ENCODE measurements at regions not wholly inside any gene's neighbourhood (a gene's known extent, or its start where the extent isn't known, plus 50 kb on each side); places are given as distances from the start of the nearest gene placed in this dataset.

- WGBS (ENCODE audit: low lambda C conversion rate, missing lambda C conversion rate) = 65% methylated on average over 2 of the region's 2 CpGs
Measured at GRCh38 chr21:27240839-27241238, 274.0 kb upstream of the ADAMTS5 start.

GRCh38 chr21:27233514-27234115, 266.7 kb upstream of the ADAMTS5 start:
- Histone ChIP-seq H3K79me2 (no peaks in the 10 kb centered on the region), H3K9me2 (replicated peaks; ENCODE audit: insufficient read depth) (no peaks in the 10 kb centered on the region), H3K27ac (no peak overlapping the region), H3K36me3 (replicated peaks; ENCODE audit: insufficient read depth, low read depth) (no peaks in the 10 kb centered on the region), H2AFZ (no peak overlapping the region), H3K4me1 (ENCODE audit: insufficient read depth) (no peaks in the 10 kb centered on the region), H3K27me3 (no peaks in the 10 kb centered on the region), H3K4me3 (no peak overlapping the region), H3K9me3 (ENCODE audit: low read depth) (no peaks in the 10 kb centered on the region), H3K4me2 (no peak overlapping the region), H4K20me1 (ENCODE audit: insufficient read depth, poor library complexity, severe bottlenecking) (no peaks in the 10 kb centered on the region)
- no peak for TF ChIP-seq EZH2phosphoT487 (IDR thresholded peaks at IDR 0.05; ENCODE audit: low read depth, severe bottlenecking, unreplicated experiment)
- TF ChIP-seq EZH2 (IDR thresholded peaks at IDR 0.05; ENCODE audit: borderline replicate concordance) = no peak
- no peak for TF ChIP-seq CTCF (IDR thresholded peaks at IDR 0.05; ENCODE audit: poor library complexity)
- 88% methylated on average over 2 of the region's 2 CpGs for WGBS (ENCODE audit: low lambda C conversion rate, missing lambda C conversion rate)
- no peak for DNase-seq (ENCODE audit: low spot score)

More at GRCh38 chr21:27240839-27241238, 274.0 kb upstream of the ADAMTS5 start:
- Histone ChIP-seq H3K9me2 (replicated peaks; ENCODE audit: insufficient read depth) (no peaks in the 10 kb centered on the region), H3K27ac (no peak overlapping the region), H3K27me3 (no peaks in the 10 kb centered on the region), H4K20me1 (ENCODE audit: insufficient read depth, poor library complexity, severe bottlenecking) (no peaks in the 10 kb centered on the region), H2AFZ (no peak overlapping the region), H3K4me2 (no peak overlapping the region), H3K36me3 (replicated peaks; ENCODE audit: insufficient read depth, low read depth) (no peaks in the 10 kb centered on the region), H3K4me3 (no peak overlapping the region), H3K9me3 (ENCODE audit: low read depth) (no peaks in the 10 kb centered on the region), H3K79me2 (no peaks in the 10 kb centered on the region), H3K4me1 (ENCODE audit: insufficient read depth) (no peaks in the 10 kb centered on the region)
- TF ChIP-seq EZH2phosphoT487 (IDR thresholded peaks at IDR 0.05; ENCODE audit: low read depth, severe bottlenecking, unreplicated experiment) (no peak), CTCF (IDR thresholded peaks at IDR 0.05; ENCODE audit: poor library complexity) (no peak)
- DNase-seq (ENCODE audit: low spot score) = no peak

- Histone ChIP-seq H2AFZ (no peak overlapping the region), H3K4me2 (no peak overlapping the region), H3K9me2 (replicated peaks; ENCODE audit: insufficient read depth) (no peaks in the 10 kb centered on the region), H3K4me1 (ENCODE audit: insufficient read depth) (no peaks in the 10 kb centered on the region), H3K4me3 (no peak overlapping the region), H4K20me1 (ENCODE audit: insufficient read depth, poor library complexity, severe bottlenecking) (no peaks in the 10 kb centered on the region), H3K9me3 (ENCODE audit: low read depth) (no peaks in the 10 kb centered on the region), H3K27me3 (no peaks in the 10 kb centered on the region), H3K27ac (no peak overlapping the region), H3K79me2 (no peaks in the 10 kb centered on the region), H3K36me3 (replicated peaks; ENCODE audit: insufficient read depth, low read depth) (no peaks in the 10 kb centered on the region)
- 93% methylated on average over 2 of the region's 2 CpGs for WGBS (ENCODE audit: low lambda C conversion rate, missing lambda C conversion rate)
- no peak for TF ChIP-seq EZH2phosphoT487 (IDR thresholded peaks at IDR 0.05; ENCODE audit: low read depth, severe bottlenecking, unreplicated experiment)
- no peak for TF ChIP-seq CTCF (IDR thresholded peaks at IDR 0.05; ENCODE audit: poor library complexity)
- TF ChIP-seq EZH2 (IDR thresholded peaks at IDR 0.05; ENCODE audit: borderline replicate concordance) = no peak
- DNase-seq (ENCODE audit: low spot score) = no peak
Measured at GRCh38 chr21:27225940-27226339, 259.1 kb upstream of the ADAMTS5 start.

GRCh38 chr21:27225151-27225550, 258.3 kb upstream of the ADAMTS5 start:
- TF ChIP-seq EZH2 (IDR thresholded peaks at IDR 0.05; ENCODE audit: borderline replicate concordance) = no peak
- no peak for TF ChIP-seq EZH2phosphoT487 (IDR thresholded peaks at IDR 0.05; ENCODE audit: low read depth, severe bottlenecking, unreplicated experiment)
- TF ChIP-seq CTCF (IDR thresholded peaks at IDR 0.05; ENCODE audit: poor library complexity) = no peak

More at GRCh38 chr21:27225151-27225550, 258.3 kb upstream of the ADAMTS5 start:
- no peaks in the 10 kb centered on the region for H3K9me2 ChIP-seq (replicated peaks; ENCODE audit: insufficient read depth)
- no peak overlapping the region for H3K4me2 ChIP-seq
- no peaks in the 10 kb centered on the region for H3K27me3 ChIP-seq
- no peaks in the 10 kb centered on the region for H3K36me3 ChIP-seq (replicated peaks; ENCODE audit: insufficient read depth, low read depth)
- H3K4me3 ChIP-seq = no peak overlapping the region
- H3K9me3 ChIP-seq (ENCODE audit: low read depth) = no peaks in the 10 kb centered on the region
- H2AFZ ChIP-seq = no peak overlapping the region
- H4K20me1 ChIP-seq (ENCODE audit: insufficient read depth, poor library complexity, severe bottlenecking) = no peaks in the 10 kb centered on the region
- no peaks in the 10 kb centered on the region for H3K79me2 ChIP-seq
- H3K4me1 ChIP-seq (ENCODE audit: insufficient read depth) = no peaks in the 10 kb centered on the region
- H3K27ac ChIP-seq = no peak overlapping the region
- no peak for DNase-seq (ENCODE audit: low spot score)
